ENCODE measurements at regions not wholly inside any gene's neighbourhood (a gene's known extent, or its start where the extent isn't known, plus 50 kb on each side); places are given as distances from the start of the nearest gene placed in this dataset.

DNA sequence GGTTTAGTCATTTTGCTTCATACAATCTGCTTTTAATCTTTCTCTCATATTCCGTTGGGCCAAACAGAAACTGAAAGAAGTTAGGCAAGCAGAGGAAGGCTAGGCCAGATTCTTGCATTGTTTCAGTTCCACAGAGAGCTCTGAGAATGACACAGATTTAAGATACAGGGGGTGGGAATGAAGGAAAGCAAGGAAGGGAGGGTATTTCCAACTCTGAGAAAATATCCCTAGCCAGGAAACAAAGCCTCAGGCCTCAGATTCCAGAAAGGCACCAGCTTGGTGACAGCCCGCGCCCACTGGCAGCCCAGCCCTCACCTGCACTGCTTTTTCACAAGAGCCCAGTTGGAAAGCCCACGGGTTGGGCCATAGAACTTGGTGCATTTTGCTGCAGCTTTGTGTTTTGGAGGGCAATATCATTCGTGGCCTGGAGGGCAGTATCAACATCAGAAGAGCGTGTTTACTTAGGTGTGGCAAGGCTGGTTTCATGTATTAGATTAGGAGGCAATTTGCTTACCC is 63.5 kb downstream of the ENC1 start:
- DNase-seq (ENCODE audit: low spot score): no peak

DNA sequence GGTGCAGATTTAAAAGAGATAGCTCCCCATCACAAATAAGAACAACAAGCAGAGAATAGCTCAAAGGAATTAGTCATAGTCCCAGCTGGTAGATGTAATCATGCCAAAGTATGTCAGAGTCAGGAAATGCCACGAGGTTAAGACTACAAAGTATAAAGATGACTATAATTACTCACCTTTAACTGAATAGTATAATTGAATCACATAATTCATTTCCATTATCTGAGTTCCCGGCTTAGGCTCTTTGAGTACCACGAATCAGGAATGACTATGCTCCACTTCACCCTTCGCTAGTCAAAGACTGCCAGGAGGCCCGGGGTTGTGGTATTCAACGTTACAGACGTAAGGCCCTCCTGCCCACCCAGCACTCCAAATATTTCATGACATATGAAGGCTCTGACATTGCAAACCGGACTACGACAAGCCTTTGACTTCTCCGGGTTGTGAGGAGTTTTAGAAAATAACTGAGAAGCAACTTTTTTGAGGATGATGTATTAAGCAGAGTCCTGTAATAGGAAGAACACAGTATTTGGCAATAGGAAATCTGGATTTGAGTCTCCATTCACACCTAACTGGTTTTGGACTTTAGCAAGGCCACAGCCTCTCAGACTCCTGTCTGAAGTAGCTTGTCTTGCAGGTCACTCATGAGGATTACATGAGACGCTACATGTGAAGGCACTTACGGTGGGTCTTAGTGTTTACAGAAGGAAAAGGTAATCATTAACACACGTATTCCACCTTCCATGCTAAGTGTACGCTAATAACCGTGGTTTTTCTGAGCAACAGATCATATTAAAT is 64.6 kb downstream of the ENC1 start:
- no peak for DNase-seq (ENCODE audit: low spot score)

DNA sequence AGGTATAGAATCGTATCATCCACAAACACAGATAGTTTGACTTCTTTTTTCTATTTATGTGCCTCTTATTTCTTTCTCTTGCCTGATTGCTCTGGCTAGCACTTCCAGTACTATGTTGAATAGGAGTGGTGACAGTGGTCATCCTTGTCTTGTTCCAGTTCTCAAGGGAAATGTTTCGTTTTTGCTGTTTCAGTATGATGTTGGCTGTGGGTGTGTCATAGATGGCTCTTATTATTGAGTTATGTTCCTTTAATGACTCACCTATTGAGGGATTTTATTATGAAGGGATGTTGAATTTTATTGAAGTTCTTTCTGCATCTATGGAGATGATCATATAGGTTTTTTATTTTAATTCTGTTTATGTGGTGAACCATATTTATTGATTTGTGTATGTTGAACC is 70.3 kb downstream of the ENC1 start:
- no peak for DNase-seq (ENCODE audit: low spot score)

DNA sequence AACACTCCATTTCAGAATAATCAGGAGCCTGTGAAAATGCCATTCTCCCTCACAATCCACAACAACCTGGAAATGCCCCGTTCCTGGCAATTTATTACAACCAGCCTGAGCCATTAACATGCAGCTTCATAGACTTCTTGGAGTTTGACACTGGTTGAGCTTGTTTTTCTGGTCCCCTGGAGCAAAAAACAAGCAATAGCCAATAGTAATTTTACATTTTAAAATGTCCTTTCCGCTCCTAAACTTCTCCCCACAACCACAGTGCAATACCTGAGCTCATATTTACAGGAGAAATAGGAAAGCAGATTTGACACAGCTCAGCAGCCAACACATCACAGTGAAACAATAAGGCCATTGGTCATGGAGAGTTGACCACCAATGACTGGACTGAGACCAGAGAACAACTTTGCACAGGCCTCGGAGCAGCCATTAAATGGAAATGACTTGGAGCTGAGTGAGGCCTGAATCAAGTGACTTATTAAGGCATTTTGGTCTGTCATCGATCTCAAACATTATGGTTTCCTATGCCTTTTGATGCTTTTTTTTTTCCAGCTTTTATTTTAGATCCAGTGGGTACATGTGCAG is 73.0 kb downstream of the ENC1 start:
- DNase-seq (ENCODE audit: low spot score): no peak

DNA sequence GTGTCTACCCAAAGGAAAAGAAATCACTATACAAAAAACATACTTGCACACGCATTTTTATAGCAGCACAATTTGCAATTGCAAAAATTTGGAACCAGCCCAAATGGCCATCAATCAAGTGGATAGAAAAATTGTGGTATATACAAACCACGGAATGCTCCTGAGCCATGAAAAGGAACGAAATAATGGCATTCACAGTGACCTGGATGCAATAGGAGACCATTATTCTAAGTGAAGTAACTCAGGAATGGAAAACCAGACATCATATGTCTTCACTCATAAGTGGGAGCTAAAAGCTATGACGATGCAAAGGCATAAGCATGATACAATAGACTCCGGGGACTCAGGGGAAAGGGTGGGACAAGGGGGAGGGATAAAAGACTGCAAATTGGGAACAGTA is 78.4 kb downstream of the ENC1 start:
- DNase-seq (ENCODE audit: low spot score): no peak

DNA sequence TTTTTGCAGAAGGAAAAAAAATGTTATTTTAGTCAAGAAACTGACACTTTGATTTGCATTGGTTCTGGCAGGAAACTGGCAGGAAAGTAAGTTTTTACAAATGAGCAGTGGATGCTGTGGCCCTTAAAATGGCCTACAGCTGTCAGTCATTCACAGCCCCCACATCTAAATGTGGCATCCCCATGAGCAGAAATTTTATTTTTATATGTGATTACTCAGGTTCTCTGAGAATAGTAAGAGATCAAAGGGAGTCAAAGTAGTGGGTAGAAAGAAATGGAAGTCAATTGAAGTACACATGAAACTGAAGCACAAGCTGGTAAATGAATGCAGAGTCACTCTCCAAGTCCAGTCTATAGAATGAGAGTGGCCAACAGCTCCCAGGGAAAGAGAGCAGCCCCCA is 80.3 kb downstream of the ENC1 start:
- DNase-seq (ENCODE audit: low spot score): no peak

DNA sequence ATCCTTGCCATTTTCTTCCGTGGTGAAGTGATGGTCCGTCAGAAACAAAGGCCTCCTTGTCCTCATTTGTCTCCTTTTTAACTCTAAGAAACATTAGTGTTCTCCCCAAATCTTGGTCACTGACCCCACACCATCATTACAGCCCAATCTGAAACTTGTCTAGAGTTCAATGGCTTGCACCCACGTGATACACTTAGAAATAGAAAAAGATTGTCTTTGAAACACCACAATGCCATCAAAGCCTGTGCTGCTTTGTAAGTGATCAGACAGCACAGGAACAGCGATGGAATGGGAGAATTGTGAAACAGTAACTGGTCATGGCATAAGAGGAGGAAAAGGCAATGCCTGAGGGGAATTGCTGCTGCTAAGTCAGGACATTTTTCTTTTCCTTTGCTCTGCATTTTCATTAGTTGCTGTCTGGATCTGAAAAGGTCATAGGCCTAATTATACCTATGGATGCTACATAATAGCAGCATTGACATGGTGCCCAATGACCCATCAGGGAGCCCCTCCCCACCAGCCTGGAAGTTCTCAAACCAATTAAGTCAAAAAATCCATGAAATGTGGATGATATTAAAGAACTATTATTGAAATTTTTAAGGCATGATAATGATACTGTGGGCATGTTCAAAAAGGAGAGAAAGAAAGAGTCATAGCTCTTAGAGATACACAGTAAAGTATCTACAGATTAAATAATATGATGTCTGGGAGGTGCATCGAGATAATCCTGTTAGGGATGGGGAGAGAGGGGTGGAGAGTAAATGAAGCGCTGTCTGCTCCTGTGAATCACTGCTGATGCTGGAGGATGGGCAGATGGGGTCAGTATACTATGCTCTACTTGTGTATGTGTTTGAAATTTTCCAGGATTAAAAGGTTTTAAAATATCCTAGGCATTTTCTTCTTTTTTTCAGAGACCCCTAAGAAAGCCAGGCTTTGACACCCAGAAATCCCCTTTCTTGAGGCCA is 83.6 kb downstream of the ENC1 start:
- no peak for DNase-seq (ENCODE audit: low spot score)

DNA sequence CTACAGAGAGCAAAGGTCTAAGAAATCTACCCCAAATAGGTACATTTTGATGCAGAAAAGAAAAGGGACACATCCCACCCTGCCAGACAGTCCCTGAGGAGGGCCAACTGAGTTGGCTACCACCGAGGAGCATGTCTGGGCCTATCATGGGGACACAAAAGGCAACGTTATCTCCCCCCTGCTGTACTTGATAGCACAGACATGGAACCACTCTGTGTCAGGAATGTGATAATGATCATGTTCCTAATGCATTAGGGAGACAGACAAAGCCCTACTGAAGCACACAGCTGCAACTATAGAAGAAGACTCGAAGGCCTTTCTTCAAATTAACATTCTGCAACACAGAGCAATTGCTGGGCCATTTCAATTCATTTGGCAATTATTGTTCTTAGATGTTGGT is 84.5 kb downstream of the ENC1 start:
- DNase-seq (ENCODE audit: low spot score): no peak

DNA sequence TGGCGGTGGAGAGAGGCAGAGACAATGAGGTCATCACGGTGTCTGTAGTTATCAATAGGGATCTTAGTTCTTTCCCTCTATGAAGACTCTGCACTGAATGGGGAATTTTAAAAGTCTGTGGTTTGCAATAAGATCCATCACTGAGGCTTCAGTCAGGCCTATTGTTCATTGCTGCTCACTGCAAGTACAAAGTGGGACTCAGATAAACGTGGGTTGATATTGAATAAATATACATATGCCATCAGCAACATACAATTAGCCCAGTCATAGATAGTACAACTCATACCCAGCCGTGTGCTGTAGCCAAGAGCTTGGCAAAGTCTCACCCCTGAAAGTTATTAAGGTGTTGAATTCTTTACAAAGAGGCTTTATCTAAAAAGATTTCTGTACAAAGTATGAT is 88.4 kb downstream of the ENC1 start:
- DNase-seq (ENCODE audit: low spot score): no peak

DNA sequence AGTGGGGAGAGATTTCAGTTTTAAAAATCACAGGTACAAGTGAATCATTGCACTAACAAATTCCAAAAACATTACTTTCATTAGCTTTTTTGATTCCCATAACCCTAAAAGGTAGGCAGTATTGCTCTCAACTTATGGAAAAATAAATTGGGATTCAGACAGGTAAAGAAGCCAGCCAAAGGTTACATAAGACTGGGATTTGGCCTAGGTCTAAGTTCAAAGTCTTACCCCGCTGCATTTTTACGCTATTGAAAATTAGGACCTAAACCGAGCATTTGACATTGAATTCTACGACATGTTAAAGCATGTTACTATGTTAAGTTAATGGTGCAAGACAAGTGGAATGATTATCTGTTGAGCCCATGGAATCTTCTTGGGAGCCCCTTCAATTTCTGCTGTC is 89.6 kb downstream of the ENC1 start:
- no peak for DNase-seq (ENCODE audit: low spot score)

DNA sequence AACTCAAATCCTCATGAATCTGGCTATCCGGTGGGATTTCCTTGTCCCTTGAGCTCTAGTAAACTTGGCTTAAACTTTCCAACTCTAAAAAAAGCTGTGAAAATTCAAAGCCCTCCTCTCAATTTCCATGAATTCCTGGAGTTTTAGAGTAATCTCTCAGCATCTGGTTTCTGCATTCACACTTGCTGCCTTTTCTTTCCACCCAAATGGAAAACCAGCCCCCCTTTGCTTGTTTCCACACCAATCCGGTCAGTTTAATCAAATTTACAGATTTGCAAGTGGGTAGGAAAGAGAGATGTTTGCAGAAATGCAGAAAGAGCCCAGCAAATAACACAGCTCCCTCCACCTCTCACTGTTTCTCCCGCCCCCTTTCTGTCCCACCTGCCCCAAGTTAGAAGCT is 91.1 kb downstream of the ENC1 start:
- DNase-seq (ENCODE audit: low spot score): no peak

DNA sequence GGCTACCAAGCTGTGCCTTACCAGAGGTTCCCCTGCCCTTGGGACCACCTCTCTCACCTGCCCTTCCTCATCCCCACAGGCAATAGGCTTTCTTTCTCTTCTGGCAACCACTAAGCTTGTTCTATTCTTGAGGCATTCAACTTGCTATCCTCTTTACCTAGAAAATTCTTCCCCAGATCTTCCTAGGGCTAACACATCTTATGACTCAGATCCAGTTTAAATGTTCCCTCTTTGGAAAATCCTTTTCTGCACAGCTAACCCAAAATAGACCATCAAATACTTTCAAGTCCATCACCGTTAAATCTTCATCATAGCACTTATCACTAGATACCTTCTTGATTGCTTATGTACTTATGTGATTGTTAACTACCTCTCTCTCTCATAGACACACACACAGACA is 93.7 kb downstream of the ENC1 start:
- no peak for DNase-seq (ENCODE audit: low spot score)

DNA sequence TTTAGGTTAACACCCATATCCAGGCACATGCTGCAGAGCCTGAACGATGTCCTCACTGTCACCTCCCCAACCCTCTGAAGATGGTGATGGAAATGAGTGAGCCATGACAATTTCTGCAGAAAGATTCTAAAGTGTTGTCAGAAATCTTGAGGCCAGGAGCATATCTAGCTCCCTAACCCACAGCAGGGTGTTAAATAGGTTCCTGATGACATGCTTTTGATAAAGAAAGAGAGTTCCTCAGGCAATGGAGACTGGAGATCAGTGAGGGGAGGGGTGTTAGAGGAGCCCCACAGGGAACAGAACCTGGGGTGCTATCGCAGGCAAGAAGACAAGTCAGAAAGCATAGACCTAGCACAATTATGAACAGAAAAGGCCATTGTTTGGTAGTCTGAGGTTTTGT is 95.7 kb downstream of the ENC1 start:
- no peak for DNase-seq (ENCODE audit: low spot score)

DNA sequence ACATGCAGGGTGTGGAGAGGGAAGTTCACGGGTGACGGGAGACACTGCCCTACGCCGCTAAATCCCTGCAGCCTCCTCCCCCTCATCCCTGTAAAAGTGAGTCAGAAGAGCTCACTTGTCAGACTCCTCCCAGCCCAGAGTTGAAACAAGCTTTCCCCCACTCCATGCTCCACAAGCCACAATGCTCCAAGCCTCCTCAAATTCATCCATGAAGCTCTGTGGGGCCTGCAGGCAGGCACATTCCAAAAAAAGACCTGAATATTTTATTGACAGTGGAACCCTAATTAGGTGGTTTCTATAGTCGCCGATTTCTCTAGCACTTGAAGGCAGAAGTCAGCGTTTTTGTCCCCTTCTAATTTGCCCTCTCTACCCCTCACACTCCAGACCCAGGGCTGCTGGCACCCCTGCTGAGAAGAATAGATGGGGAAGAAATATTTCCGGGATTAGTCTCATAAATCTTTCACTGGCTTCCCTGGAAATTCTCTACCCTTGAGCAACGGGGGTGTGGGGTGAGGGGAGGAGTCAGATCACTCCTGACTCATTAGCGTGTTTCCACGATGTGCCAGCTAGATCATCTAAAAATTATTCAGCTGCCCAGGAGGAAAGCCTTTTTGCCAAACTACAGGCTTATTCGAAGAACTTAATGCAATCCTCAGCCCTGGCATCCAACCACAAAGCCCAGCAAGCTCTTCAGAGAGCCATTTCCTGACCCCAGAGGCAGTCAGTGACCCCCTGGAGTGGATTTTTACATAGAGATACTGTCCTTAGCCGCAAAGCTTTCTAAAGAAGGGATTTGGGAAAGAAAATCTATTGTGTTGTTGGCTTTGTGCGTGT is 97.1 kb downstream of the ENC1 start:
- no peak for DNase-seq (ENCODE audit: low spot score)

DNA sequence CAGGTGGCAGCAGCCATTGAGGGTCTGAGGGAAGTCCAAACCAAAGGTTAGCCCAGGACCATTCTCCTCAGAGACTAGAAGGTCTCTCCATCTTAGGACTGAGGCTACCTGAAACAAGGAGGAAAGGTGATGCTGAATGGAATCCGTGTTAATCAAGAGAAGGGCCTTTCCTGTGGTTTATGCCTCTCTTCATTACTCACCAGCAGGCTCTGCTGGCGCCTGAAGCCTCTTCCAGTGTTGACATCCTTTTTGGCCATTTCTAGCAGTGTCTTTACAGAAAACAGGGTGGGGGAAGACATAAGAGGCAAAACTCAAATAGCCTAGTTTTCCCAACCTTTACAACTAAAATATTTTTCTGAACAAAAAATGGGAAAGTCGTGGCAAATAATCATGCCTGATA is 98.0 kb downstream of the ENC1 start:
- no peak for DNase-seq (ENCODE audit: low spot score)

DNA sequence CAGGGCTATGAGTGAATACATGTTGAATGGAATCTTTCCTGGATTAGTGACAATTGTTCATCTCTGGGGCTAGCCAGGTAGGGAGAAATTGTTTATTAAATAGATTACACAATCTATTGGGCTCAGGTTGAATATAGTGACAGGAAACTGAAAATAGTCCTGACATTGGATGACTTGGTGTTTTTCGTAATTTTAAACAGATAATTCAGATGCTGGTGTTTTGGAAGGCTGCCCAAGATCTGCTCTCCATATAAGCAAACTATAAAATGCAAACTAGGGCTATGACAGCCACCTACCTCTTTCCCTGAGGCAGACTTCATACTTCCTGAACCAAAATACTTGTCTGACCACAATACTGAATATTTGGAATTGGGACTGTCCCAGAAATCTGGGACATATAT is 99.1 kb downstream of the ENC1 start:
- DNase-seq (ENCODE audit: low spot score): no peak

DNA sequence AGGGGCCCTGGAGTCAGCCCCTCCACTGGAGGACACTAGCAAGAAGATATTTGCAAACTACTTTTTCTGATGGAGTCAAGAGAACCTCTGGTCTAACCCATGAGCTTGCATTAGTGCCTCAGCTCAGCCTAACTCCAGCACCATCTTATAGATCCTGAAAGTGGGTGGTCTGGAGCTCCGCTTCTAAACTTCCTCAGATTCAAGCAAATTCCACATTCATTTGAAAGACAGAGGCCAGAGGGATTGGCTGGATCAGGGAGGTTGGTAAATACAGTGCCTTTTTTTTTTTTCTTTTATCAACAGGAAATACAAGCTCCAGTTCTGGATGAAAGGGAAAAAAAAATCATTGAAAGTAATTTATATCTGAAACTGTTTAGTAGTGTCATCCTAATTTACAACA is 99.9 kb downstream of the ENC1 start:
- DNase-seq (ENCODE audit: low spot score): no peak

DNA sequence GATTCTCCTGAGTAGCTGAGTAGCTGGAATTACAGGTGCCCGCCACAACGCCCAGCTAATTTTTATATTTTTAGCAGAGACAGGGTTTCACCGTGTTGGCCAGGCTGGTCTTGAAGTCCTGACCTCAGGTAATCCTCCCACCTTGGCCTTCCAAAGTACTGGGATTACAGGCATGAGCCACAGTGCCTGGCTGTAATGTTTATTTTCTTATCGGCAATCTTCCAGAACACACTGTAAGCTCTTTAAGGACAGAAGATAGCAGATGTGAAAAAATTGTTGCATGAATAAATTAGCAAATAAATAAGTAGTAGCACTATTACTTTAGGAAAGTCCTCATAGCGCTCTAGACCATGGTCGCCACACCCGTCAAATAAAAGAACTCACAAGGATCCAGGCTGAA is 100.5 kb downstream of the ENC1 start:
- no peak for DNase-seq (ENCODE audit: low spot score)

DNA sequence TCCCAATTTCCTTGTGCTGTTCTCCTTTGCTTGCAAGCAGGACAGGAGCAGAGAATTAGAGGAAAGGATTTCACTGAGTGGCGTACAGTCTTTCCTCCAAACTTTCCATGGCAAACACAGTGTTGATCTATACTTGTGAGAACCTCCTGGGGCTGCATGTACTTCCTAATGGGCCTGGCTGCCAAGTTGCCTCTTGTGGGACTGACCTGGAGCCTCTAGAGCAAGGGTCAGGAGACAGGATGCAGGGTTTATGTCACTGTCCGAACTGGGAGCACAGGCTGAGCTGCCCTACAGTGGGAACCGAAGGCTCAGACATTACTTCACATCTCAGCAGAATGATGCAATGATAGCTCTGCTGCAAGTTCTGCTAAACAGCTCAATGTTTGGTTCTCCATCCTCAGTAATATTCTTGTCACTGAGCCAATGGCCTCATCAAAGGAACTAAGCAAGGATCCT is 102.3 kb downstream of the ENC1 start:
- DNase-seq (ENCODE audit: low spot score): peak; percentile 44

DNA sequence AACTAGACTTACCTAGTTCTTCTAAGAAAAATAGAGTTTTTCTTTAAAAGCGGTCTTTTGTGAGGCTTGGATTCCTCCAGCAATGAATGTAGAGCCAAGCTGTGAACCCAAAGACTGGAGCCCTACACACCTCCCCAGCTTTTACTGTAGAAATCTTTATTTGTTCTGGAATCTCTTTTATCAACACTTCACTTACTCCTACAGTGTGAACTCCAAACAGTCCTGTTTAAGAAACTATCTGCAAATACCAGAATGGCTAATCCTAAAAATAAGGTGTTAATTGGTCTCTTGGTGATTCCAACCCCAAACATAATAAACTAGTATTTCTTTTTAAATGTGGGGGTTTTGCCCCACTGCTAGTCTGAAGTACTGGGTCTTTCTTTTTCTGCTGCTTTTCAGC is 103.9 kb downstream of the ENC1 start:
- no peak for DNase-seq (ENCODE audit: low spot score)

DNA sequence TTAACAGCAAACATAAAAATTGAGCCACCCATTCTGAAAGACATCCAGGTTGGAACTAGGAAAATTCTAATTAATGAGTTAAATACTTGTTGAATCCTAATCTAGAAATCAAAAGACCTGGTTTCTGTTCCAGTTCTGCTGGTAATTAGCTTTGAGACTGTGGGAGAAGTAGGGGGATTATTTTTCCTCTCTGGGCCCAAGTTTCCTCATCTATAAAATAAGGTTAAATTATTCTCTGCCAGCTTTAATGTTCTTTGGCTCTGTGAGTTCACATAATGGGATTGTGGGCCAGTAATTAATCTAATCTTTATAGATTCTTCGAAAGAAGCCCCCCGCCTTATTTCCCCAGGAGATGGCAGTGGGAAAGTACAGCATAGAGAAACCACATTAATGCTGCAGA is 104.6 kb downstream of the ENC1 start:
- no peak for DNase-seq (ENCODE audit: low spot score)

All from HuH-7.5 (cell line).